HepG2 (cell line): ENCODE measurements at regions not wholly inside any gene's neighbourhood (a gene's known extent, or its start where the extent isn't known, plus 50 kb on each side); places are given as distances from the start of the nearest gene placed in this dataset.

ENCODE experiments used
- ATAC-seq: fragments of 200-7000 bp; cut with Tn5 transposase; 3 replicates; pipeline ENCODE4 v1.9.1; 2020; ENCODE audit warnings: mild to moderate bottlenecking, moderate library complexity
- BruUV-seq: library from RNA; stranded (reverse); fragments of 400-500 nt; replicated peaks from 2 replicates; lab custom pipeline; 2021; lab: Mats Ljungman, UMichigan
- CTCF ChIA-PET: fragments of 300-600 bp; formaldehyde crosslinking; extraction: SDS; loops from one replicate; lab custom pipeline; 2021; ENCODE audit warnings: low total read pairs, inconsistent platforms, low intra/inter-chr PET ratio; lab: Yijun Ruan, JAX
- POLR2A ChIA-PET: fragments of 350-600 bp; sonication (Branson Sonifier 250); formaldehyde crosslinking; loops from one replicate; lab custom pipeline; 2020; ENCODE audit warnings: antibody characterized with exemption, inconsistent platforms; lab: Yijun Ruan, JAX
- DNase-seq: peaks from one replicate; pipeline ENCODE4 v3.0.0-alpha.2; 2015; ENCODE audit warnings: low spot score
- FAIRE-seq: peaks from 3 replicates; lab custom pipeline; 2011; peaks lifted over from hg19 to GRCh38; lab: Jason Lieb, UNC
- H2AFZ ChIP-seq: one replicate; pipeline ENCODE4 v1.6.1; 2011; ENCODE audit warnings: low read length, inconsistent platforms
- H3K27ac ChIP-seq: fragments of 300-600 bp; 3 replicates; pipeline ENCODE4 v1.8.0; 2011; ENCODE audit warnings: mixed run types, mild to moderate bottlenecking, mixed read lengths, low read length, inconsistent platforms; ENCODE audit not compliant: insufficient read depth; ENCODE audit errors: extremely low read length
- H3K27me3 ChIP-seq, 2 experiments: fragments of 200-600 bp in 1 of 2; 2 replicates in 1 of 2; 3 replicates in 1 of 2; pipeline versions ENCODE4 v1.6.0 to v1.8.0; 2011; ENCODE audit warnings: low read length in 2 of 2, mild to moderate bottlenecking in 2 of 2, moderate library complexity in 2 of 2, inconsistent platforms in 1 of 2; ENCODE audit not compliant: insufficient read depth in 2 of 2, control insufficient read depth in 1 of 2
- H3K36me3 ChIP-seq, 2 experiments: fragments of 200-600 bp in 1 of 2; replicated peaks in 1 of 2; 2 replicates in 1 of 2; 3 replicates in 1 of 2; pipeline versions ENCODE4 v1.5.1 to v1.8.0; 2011; ENCODE audit warnings: low read length in 2 of 2, inconsistent platforms in 1 of 2; ENCODE audit not compliant: insufficient read depth in 2 of 2, control insufficient read depth in 1 of 2
- H3K4me1 ChIP-seq: 2 replicates; pipeline ENCODE4 v1.5.1; 2012; ENCODE audit warnings: low read length, inconsistent platforms; ENCODE audit not compliant: insufficient read depth
- H3K4me2 ChIP-seq: 2 replicates; pipeline ENCODE4 v1.6.0; 2011; ENCODE audit warnings: low read depth, low read length, inconsistent platforms
- H3K4me3 ChIP-seq, 3 experiments: fragments of 200-600 bp in 1 of 3; sonication (generic), shearing (Covaris generic) in 1 of 3; replicated peaks in 1 of 3; 2 replicates each; pipeline ENCODE4 v1.5.1; 2011 to 2016; ENCODE audit warnings: low read length in 3 of 3, inconsistent platforms in 2 of 3, low read depth in 2 of 3, mild to moderate bottlenecking in 2 of 3, control low read depth in 1 of 3, mixed read lengths in 1 of 3; ENCODE audit not compliant: insufficient read depth in 1 of 3
- H3K79me2 ChIP-seq: one replicate; pipeline ENCODE4 v1.6.1; 2011; ENCODE audit warnings: low read length, inconsistent platforms; ENCODE audit not compliant: insufficient read depth
- H3K9ac ChIP-seq: 2 replicates; pipeline ENCODE4 v1.6.0; 2011; ENCODE audit warnings: mild to moderate bottlenecking, low read depth, low read length, inconsistent platforms; ENCODE audit not compliant: insufficient read depth
- H3K9me3 ChIP-seq: 2 replicates; pipeline ENCODE4 v1.5.1; 2012; ENCODE audit warnings: mild to moderate bottlenecking, low read length
- H4K20me1 ChIP-seq: 2 replicates; pipeline ENCODE4 v1.6.0; 2011; ENCODE audit warnings: inconsistent platforms, mild to moderate bottlenecking, low read length, moderate library complexity; ENCODE audit not compliant: insufficient read depth
- BCL6 ChIP-seq: IDR thresholded peaks from 2 replicates; pipeline ENCODE4 v1.6.1; 2016; ENCODE audit warnings: missing genetic modification reagents, missing compliant biosample characterization
- FOSL2 ChIP-seq: sonication (generic); formaldehyde crosslinking; IDR thresholded peaks from 2 replicates; pipeline ENCODE4 v1.4.0; 2020; ENCODE audit warnings: missing genetic modification reagents
- FOXA3 ChIP-seq: IDR thresholded peaks from 2 replicates; pipeline ENCODE4 v1.6.1; 2016; ENCODE audit warnings: missing genetic modification reagents, missing compliant biosample characterization
- FOXP1 ChIP-seq, 2 experiments: fragments of 450-650 bp in 1 of 2; IDR thresholded peaks; 2 replicates each; pipeline ENCODE4 v1.6.1; 2017 to 2018; ENCODE audit warnings: antibody characterized with exemption in 1 of 2
- GATA4 ChIP-seq: sonication (generic); IDR thresholded peaks from 2 replicates; pipeline ENCODE4 v1.6.1; 2016; ENCODE audit warnings: antibody characterized with exemption, low read depth, borderline replicate concordance
- GATAD2A ChIP-seq: IDR thresholded peaks from 2 replicates; pipeline ENCODE4 v1.6.1; 2016
- GFI1 ChIP-seq: sonication (generic); formaldehyde crosslinking; IDR thresholded peaks from 2 replicates; pipeline ENCODE4 v1.5.0; 2020; ENCODE audit warnings: missing genetic modification reagents, mild to moderate bottlenecking, borderline replicate concordance
- HES4 ChIP-seq: sonication (generic); formaldehyde crosslinking; IDR thresholded peaks from 2 replicates; pipeline ENCODE4 v1.9.0; 2021; ENCODE audit warnings: mild to moderate bottlenecking, missing genetic modification reagents, borderline replicate concordance
- HMG20B ChIP-seq: conservative IDR thresholded peaks from 2 replicates; pipeline ENCODE4 v1.6.1; 2016; ENCODE audit warnings: missing genetic modification reagents, missing compliant biosample characterization
- HNF4G ChIP-seq, 2 experiments: sonication (generic) in 1 of 2; formaldehyde crosslinking in 1 of 2; IDR thresholded peaks; 2 replicates each; pipeline versions ENCODE4 v1.4.0 to v1.6.1; 2011 to 2020; ENCODE audit warnings: borderline replicate concordance in 2 of 2, low read depth in 2 of 2, mild to moderate bottlenecking in 2 of 2, low read length in 1 of 2, missing genetic modification reagents in 1 of 2, moderate library complexity in 1 of 2
- SOX6 ChIP-seq, 2 experiments: fragments of 450-650 bp in 1 of 2; sonication (generic) in 1 of 2; formaldehyde crosslinking in 1 of 2; IDR thresholded peaks; 2 replicates each; pipeline versions ENCODE4 v1.4.0 to v1.6.1; 2017 to 2020; ENCODE audit warnings: antibody characterized with exemption in 1 of 2, mild to moderate bottlenecking in 1 of 2, missing genetic modification reagents in 1 of 2
- TEAD3 ChIP-seq: optimal IDR thresholded peaks from 2 replicates; pipeline ENCODE3; 2016; ENCODE audit warnings: borderline replicate concordance
- ZNF234 ChIP-seq: sonication (generic); formaldehyde crosslinking; conservative IDR thresholded peaks from 2 replicates; pipeline ENCODE4 v1.5.1; 2020; ENCODE audit warnings: mild to moderate bottlenecking, missing genetic modification reagents
- ZNF629 ChIP-seq: sonication (generic); formaldehyde crosslinking; conservative IDR thresholded peaks from 2 replicates; pipeline ENCODE4 v1.5.0; 2020; ENCODE audit warnings: missing genetic modification reagents
- ZSCAN25 ChIP-seq: sonication (generic); formaldehyde crosslinking; IDR thresholded peaks from 2 replicates; pipeline ENCODE4 v1.8.0; 2022; ENCODE audit warnings: mild to moderate bottlenecking, missing genetic modification reagents
- WGBS: methylation state at CpG from one replicate; pipeline ENCODE4 v1.1.6; 2017; ENCODE audit warnings: low lambda C conversion rate; 5-methylcytosine and 5-hydroxymethylcytosine counted together
- in situ Hi-C: cut with HindIII; loops from 2 replicates; pipeline ENCODE4 v1.10.0; 2017; ENCODE audit warnings: low pct_unique_long_range_greater_than_20kb; ENCODE audit not compliant: extremely low pct_ligation_motif_present
- intact Hi-C: fragments of 100-400 bp; cut with micrococcal nuclease; formaldehyde crosslinking; loops from one replicate; pipeline ENCODE4 v1.10.0; 2022; ENCODE audit not compliant: unreplicated experiment

- TF ChIP-seq ZSCAN25 (CRISPR knock-in tag) (no peak), HNF4G (IDR thresholded peaks at IDR 0.05; ENCODE audit: borderline replicate concordance, low read depth, low read length) (peak; percentile 55; the same call in 1 of the 2 replicates), HNF4G (CRISPR knock-in tag; IDR thresholded peaks at IDR 0.05; ENCODE audit: borderline replicate concordance, low read depth) (no peak), GFI1 (CRISPR knock-in tag) (peak; percentile 69), SOX6 (IDR thresholded peaks at IDR 0.05) (no peak), SOX6 (CRISPR knock-in tag; IDR thresholded peaks at IDR 0.05) (peak; percentile 49; the same call in 1 of the 2 replicates), FOXA3 (CRISPR knock-in tag) (peak; percentile 53; the same call in 1 of the 2 replicates), FOSL2 (CRISPR knock-in tag) (peak; percentile 67), HES4 (no peak), GATAD2A (CRISPR knock-in tag) (0 out of 2 replicates have a peak, but pooled peaks have one; percentile 36), GATA4 (no peak), TEAD3 (CRISPR knock-in tag) (peak; percentile 83), HMG20B (CRISPR knock-in tag) (0 out of 2 replicates have a peak, but pooled peaks have one; percentile 38), BCL6 (0 out of 2 replicates have a peak, but pooled peaks have one; percentile 26), FOXP1 (IDR thresholded peaks at IDR 0.05) (no peak), FOXP1 (CRISPR knock-in tag; IDR thresholded peaks at IDR 0.05) (peak; percentile 18; the same call in 1 of the 2 replicates)
These were observed 315.6 kb downstream of the GPAT3 start (continued) for GRCh38 chr4:83851261-83852084.

- Histone ChIP-seq H3K27me3 (no peaks in the 10 kb centered on the region), H3K79me2 (no peaks in the 10 kb centered on the region), H4K20me1 (no peaks in the 10 kb centered on the region), H2AFZ (no peak overlapping the region), H3K36me3 (no peaks in the 10 kb centered on the region), H3K27ac (no peak overlapping the region), H3K4me2 (peak overlapping the region; percentile 70), H3K9ac (no peak overlapping the region), H3K4me1 (peaks cover 34% of the 10 kb centered on the region), H3K9me3 (no peaks in the 10 kb centered on the region), H3K4me3 (no peak overlapping the region; a peak in 1 of 6 replicates)
- ChIA-PET CTCF (no interaction called here), POLR2A (interaction anchor here (1.0 to 1.3 kb wide), 2 partner anchors 11 to 19 kb away, joined by 4 read pairs; no protein-coding TSS in a partner anchor)
- WGBS = 6% methylated on average over 3 of the region's 6 CpGs
- in situ Hi-C loops = no loop called here
- TF ChIP-seq ZNF629 (CRISPR knock-in tag) = peak; percentile 86
- TF ChIP-seq ZNF234 (CRISPR knock-in tag) = no peak
- no peak for DNase-seq
- intact Hi-C loops = loop anchor here (5.0 kb wide), 1 partner anchor 78 kb away; no protein-coding TSS in a partner anchor
- FAIRE-seq = no peak
- ATAC-seq = peak; percentile 26
- BruUV-seq = no TSS peak
These were observed 314.5 kb downstream of the GPAT3 start for GRCh38 chr4:83850435-83850834.
